DOHH2 (cell line): ENCODE measurements at regions not wholly inside any gene's neighbourhood (a gene's known extent, or its start where the extent isn't known, plus 50 kb on each side); places are given as distances from the start of the nearest gene placed in this dataset.

Source experiments
- CTCF ChIP-seq: fragments of 200-600 bp; sonication (generic); IDR thresholded peaks from one replicate; pipeline ENCODE4 v1.5.1; 2014; ENCODE audit warnings: antibody characterized with exemption, mild to moderate bottlenecking, low read depth, low read length; ENCODE audit not compliant: poor library complexity, severe bottlenecking
- EZH2phosphoT487 ChIP-seq: fragments of 200-600 bp; sonication (generic); IDR thresholded peaks from 2 replicates; pipeline ENCODE4 v1.6.1; 2017; ENCODE audit warnings: borderline replicate concordance, mild to moderate bottlenecking, antibody characterized with exemption, low read length, moderate library complexity, mixed read lengths

GRCh38 chr10:104563548-104563947, 77.5 kb upstream of the SORCS3 start:
- no peak for TF ChIP-seq CTCF
- no peak for TF ChIP-seq EZH2phosphoT487
